Naive B cell (primary cell): ENCODE measurements at regions not wholly inside any gene's neighbourhood (a gene's known extent, or its start where the extent isn't known, plus 50 kb on each side); places are given as distances from the start of the nearest gene placed in this dataset.

ENCODE experiments used
- ATAC-seq, 2 donors: fragments of 150-1000 bp; cut with Tn5 transposase; 2 replicates each; pipeline ENCODE4 v1.10.0; 2021; ENCODE audit warnings: low read depth in 2 of 2, mild to moderate bottlenecking in 2 of 2, moderate library complexity in 2 of 2
- DNase-seq: peaks from one replicate; pipeline ENCODE4 v3.0.0; 2022
- H3K27ac Mint-ChIP-seq, 6 donors: one replicate each; pipeline ENCODE4 v1.8.0; 2020 to 2022; ENCODE audit warnings: mild to moderate bottlenecking in 6 of 6, mixed read lengths in 6 of 6, moderate library complexity in 5 of 6, inconsistent platforms in 2 of 6
- H3K27me3 Mint-ChIP-seq, 3 donors: one replicate each; pipeline ENCODE4 v1.8.0; 2021 to 2022; ENCODE audit warnings: mixed read lengths in 3 of 3, mild to moderate bottlenecking in 1 of 3
- H3K36me3 Mint-ChIP-seq, 2 donors: one replicate each; pipeline ENCODE4 v1.8.0; 2020 to 2022; ENCODE audit warnings: mixed read lengths in 2 of 2, inconsistent platforms in 1 of 2, mild to moderate bottlenecking in 1 of 2
- H3K4me1 Mint-ChIP-seq, 3 donors: one replicate each; pipeline ENCODE4 v1.8.0; 2020 to 2022; ENCODE audit warnings: mixed read lengths in 3 of 3, inconsistent platforms in 1 of 3, mild to moderate bottlenecking in 1 of 3, moderate library complexity in 1 of 3
- H3K4me3 Mint-ChIP-seq, 8 donors: one replicate each; pipeline ENCODE4 v1.8.0; 2020 to 2022; ENCODE audit warnings: mild to moderate bottlenecking in 8 of 8, mixed read lengths in 8 of 8, moderate library complexity in 8 of 8, inconsistent platforms in 2 of 8
- H3K9me3 Mint-ChIP-seq, 7 donors: one replicate each; pipeline ENCODE4 v1.8.0; 2020 to 2022; ENCODE audit warnings: mixed read lengths in 7 of 7, mild to moderate bottlenecking in 5 of 7, inconsistent platforms in 2 of 7, moderate library complexity in 1 of 7

- no peak for DNase-seq
- H3K4me1 Mint-ChIP-seq = peaks cover 14 to 39% (median 19%) of the 10 kb centered on the region in 3 donors
- no peak for ATAC-seq
- H3K27ac Mint-ChIP-seq = peak overlapping the region in 1 of 6 donors; percentile 6
- H3K27me3 Mint-ChIP-seq = peaks cover 0 to 28% (median 4%) of the 10 kb centered on the region in 3 donors
- H3K9me3 Mint-ChIP-seq = no peaks in the 10 kb centered on the region
- peak overlapping the region in 3 of 8 donors; percentile 33 to 55 (median 41) for H3K4me3 Mint-ChIP-seq
- no peaks in the 10 kb centered on the region for H3K36me3 Mint-ChIP-seq
Observed at GRCh38 chr6:44627091-44627882, 239.8 kb downstream of the CDC5L start.

DNA sequence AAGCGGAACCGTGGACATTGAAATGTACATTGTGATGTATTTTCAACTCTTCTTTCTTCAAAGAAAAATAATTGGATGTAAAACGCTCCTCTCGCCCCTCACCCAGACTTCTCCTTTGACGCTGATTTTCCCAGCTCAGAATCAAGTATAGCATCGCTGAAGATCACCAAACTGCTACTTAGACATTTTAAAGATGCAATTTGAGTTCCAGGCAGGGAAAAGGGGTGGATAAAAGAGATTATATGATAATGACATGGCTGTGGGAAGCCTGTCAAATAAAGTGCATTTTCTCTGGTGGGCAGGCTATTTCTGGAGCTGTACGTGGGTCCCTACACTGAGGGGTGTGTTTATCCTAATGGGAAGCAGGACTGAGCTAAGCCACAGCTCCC lies 240.4 kb downstream of the CDC5L start:
- Mint-ChIP-seq H3K36me3 (no peaks in the 10 kb centered on the region), H3K4me1 (peaks cover 14 to 34% (median 17%) of the 10 kb centered on the region in 3 donors), H3K4me3 (no peak overlapping the region), H3K27me3 (peaks cover 3 to 28% (median 4%) of the 10 kb centered on the region in 3 donors), H3K27ac (no peak overlapping the region), H3K9me3 (no peaks in the 10 kb centered on the region)
- ATAC-seq (no peak), DNase-seq (no peak)

- no peak for DNase-seq
- Mint-ChIP-seq H3K27ac (peak overlapping the region in 1 of 6 donors; percentile 6), H3K4me1 (peaks cover 12 to 30% (median 14%) of the 10 kb centered on the region in 3 donors), H3K9me3 (no peaks in the 10 kb centered on the region), H3K4me3 (no peak overlapping the region), H3K36me3 (no peaks in the 10 kb centered on the region), H3K27me3 (peaks cover 4 to 28% (median 4%) of the 10 kb centered on the region in 3 donors)
- no peak for ATAC-seq
Observed at GRCh38 chr6:44628347-44628746, 240.8 kb downstream of the CDC5L start.

GRCh38 chr6:44629636-44630035 lies 242.1 kb downstream of the CDC5L start:
- DNase-seq (no peak), ATAC-seq (no peak)
- Mint-ChIP-seq H3K27ac (no peak overlapping the region), H3K9me3 (no peaks in the 10 kb centered on the region), H3K4me3 (no peak overlapping the region), H3K27me3 (peaks cover 4 to 36% (median 4%) of the 10 kb centered on the region in 3 donors), H3K4me1 (peaks cover 6 to 21% (median 8%) of the 10 kb centered on the region in 3 donors), H3K36me3 (no peaks in the 10 kb centered on the region)

DNA sequence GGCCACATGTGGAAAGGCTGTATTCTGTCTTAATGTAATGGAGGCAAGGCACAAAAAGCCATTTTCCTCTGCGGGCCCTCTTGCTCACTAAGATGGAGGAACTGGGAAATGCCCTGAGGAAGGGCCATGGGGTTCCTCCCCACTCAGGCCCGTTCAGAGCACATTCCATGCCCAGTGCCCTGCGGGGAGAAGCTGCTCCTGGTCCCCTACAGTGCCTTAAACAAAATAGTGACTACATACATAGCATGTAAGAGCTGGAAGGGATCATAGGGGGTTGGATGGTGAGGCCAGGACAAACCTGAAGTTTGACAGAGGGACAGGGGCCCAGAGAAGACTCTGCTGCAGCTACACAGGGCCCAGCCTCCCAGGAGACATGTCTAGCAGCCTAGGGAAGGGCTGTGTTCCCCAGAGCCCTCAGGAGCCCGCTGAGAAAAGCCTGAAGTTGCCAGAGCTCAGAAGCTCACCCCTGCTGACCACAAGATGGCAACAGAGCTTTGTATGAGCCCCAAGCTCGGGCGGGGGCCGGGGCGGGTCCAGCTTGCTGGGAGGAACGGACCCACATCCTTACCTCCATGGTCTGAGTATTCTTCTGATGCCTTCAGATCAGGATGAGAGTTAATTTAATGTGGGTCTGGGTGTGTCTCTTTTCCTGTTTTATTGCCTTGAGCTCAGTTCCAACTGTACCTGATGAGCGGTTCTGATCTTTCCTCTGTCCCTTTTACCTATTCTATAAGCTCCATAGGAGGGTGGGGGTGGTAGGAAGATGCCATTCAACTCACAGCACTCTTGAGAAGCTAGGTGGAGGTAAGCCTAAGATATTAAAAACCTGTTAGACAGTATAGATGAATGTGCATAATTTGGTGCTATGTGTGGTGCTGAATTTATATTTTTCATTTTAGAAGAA lies 242.9 kb downstream of the CDC5L start:
- peaks cover 4 to 36% (median 5%) of the 10 kb centered on the region in 3 donors for H3K27me3 Mint-ChIP-seq
- no peaks in the 10 kb centered on the region for H3K36me3 Mint-ChIP-seq
- ATAC-seq (no peak), DNase-seq (no peak)
- H3K4me1 Mint-ChIP-seq = peaks cover 6 to 21% (median 8%) of the 10 kb centered on the region in 3 donors
- no peak overlapping the region for H3K27ac Mint-ChIP-seq
- no peak overlapping the region for H3K4me3 Mint-ChIP-seq
- no peaks in the 10 kb centered on the region for H3K9me3 Mint-ChIP-seq

- Mint-ChIP-seq H3K4me3 (no peak overlapping the region), H3K36me3 (no peaks in the 10 kb centered on the region), H3K27me3 (peaks cover 4 to 49% (median 14%) of the 10 kb centered on the region in 3 donors), H3K4me1 (peaks cover 5 to 11% (median 8%) of the 10 kb centered on the region in 3 donors), H3K27ac (no peak overlapping the region), H3K9me3 (peaks cover 0 to 2% (median 0%) of the 10 kb centered on the region in 7 donors)
- ATAC-seq (no peak), DNase-seq (no peak)
Observed at GRCh38 chr6:44631968-44632367, 244.5 kb downstream of the CDC5L start.

DNA sequence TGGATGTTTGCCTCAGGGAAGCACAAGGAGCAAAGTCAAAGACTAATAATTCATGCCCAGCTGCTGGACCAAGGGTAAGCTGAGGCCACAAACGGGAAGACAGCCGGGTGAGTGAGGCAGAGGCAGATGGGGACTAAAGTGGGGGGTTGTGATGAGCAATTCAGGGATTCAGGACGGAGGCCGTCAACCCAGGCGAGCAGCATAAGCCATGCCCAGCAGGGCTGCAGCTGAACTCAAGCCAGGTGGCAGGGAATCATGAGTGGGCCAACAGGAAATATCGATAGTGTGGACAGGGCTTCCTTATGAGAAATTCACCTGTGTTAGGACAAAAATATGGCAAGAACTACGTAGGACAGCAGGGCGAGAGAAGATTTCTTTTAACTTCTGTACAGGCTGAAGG lies 246.8 kb downstream of the CDC5L start:
- ATAC-seq (no peak), DNase-seq (no peak)
- Mint-ChIP-seq H3K4me3 (no peak overlapping the region), H3K27ac (no peak overlapping the region), H3K9me3 (peaks cover 0 to 11% (median 6%) of the 10 kb centered on the region in 7 donors), H3K27me3 (peaks cover 4 to 46% (median 14%) of the 10 kb centered on the region in 3 donors), H3K36me3 (no peaks in the 10 kb centered on the region), H3K4me1 (no peaks in the 10 kb centered on the region)

DNA sequence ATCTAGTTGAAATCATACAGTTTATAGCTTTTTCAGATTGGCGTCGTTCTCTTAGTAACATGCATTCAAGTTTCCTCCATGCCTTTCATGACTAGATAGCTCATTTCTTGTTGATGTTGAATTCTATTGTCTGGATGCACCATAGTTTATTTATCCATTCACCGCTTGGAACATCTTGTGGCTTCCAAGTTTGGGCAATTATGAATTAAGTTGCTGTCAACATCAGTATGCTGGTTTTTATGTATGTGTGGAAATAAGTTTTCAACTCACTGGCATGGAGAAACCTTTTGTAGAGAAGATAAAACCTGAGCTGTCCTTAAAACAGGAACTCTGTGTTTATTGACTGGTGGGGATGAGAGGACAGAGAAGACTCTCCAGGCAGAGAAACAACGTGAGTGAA lies 248.0 kb downstream of the CDC5L start:
- Mint-ChIP-seq H3K27ac (peak overlapping the region in 1 of 6 donors; percentile 3), H3K27me3 (peaks cover 0 to 35% (median 14%) of the 10 kb centered on the region in 3 donors), H3K36me3 (no peaks in the 10 kb centered on the region), H3K9me3 (peaks cover 0 to 11% (median 7%) of the 10 kb centered on the region in 7 donors), H3K4me1 (no peaks in the 10 kb centered on the region), H3K4me3 (no peak overlapping the region)
- DNase-seq (no peak), ATAC-seq (no peak)

DNA sequence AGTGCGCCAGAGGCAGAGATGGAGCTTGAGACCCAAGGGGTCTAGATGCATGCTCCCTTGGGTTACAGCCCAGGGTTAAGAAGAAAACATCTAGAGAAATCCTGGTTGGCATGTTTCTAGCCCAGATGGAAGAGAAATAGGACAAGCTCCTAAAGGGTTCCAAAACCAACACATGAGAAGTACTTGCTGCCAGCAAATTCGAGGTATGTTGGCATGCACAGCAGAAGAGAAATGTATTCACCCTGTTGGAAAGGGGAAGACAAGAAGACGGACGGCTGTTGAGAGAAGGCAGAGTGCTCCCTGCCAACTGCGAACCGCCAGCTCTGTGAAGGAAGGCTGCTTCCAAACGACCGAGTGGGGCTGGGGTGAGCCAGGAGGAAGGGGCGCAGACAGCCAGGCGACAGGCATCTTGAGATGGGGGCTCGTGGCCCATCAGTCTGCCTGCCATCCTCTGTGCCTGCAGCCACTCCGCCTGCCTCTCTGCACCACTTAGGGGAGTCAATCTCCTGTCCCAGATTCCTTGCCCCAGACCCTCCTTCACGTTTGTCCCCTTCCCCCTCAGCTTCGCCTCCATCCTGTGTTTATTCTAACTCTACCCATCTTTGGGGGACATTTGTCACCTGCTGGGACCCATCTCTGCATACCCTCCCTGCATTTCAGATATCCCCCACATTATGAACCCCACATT lies 249.2 kb downstream of the CDC5L start:
- Mint-ChIP-seq H3K4me1 (no peaks in the 10 kb centered on the region), H3K36me3 (no peaks in the 10 kb centered on the region), H3K9me3 (peaks cover 0 to 11% (median 7%) of the 10 kb centered on the region in 7 donors), H3K4me3 (no peak overlapping the region), H3K27me3 (peaks cover 0 to 24% (median 14%) of the 10 kb centered on the region in 3 donors), H3K27ac (no peak overlapping the region)
- ATAC-seq (no peak), DNase-seq (no peak)

GRCh38 chr6:44641344-44642031 lies 254.0 kb downstream of the CDC5L start:
- DNase-seq (no peak), ATAC-seq (no peak)
- Mint-ChIP-seq H3K27ac (no peak overlapping the region), H3K4me1 (no peaks in the 10 kb centered on the region), H3K9me3 (peaks cover 0 to 11% (median 4%) of the 10 kb centered on the region in 7 donors), H3K27me3 (peaks cover 0 to 8% (median 1%) of the 10 kb centered on the region in 3 donors), H3K36me3 (no peaks in the 10 kb centered on the region), H3K4me3 (no peak overlapping the region)

DNA sequence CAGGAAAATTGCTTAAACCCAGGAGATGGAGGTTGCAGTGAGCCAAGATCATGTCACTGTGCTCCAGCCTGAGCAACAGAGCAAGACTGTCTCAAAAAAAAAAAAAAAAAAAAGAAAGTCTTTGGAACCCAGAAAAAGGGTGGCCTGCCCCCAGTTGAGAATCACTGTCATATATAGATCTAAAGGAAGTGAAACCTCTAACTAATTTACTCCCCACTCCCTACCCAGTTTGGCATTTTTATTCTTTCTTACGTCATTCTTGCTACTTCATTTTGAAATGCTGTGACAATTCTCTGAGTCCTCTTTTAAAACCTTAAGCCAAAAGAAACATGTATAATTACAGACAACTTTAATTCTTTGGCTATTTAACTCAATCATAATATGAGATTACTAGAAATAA lies 254.8 kb downstream of the CDC5L start:
- H3K27me3 Mint-ChIP-seq = no peaks in the 10 kb centered on the region
- DNase-seq = no peak
- no peak for ATAC-seq
- H3K27ac Mint-ChIP-seq = peak overlapping the region in 1 of 6 donors; percentile 6
- no peaks in the 10 kb centered on the region for H3K36me3 Mint-ChIP-seq
- peaks cover 0 to 11% (median 4%) of the 10 kb centered on the region in 7 donors for H3K9me3 Mint-ChIP-seq
- H3K4me3 Mint-ChIP-seq = no peak overlapping the region
- no peaks in the 10 kb centered on the region for H3K4me1 Mint-ChIP-seq

DNA sequence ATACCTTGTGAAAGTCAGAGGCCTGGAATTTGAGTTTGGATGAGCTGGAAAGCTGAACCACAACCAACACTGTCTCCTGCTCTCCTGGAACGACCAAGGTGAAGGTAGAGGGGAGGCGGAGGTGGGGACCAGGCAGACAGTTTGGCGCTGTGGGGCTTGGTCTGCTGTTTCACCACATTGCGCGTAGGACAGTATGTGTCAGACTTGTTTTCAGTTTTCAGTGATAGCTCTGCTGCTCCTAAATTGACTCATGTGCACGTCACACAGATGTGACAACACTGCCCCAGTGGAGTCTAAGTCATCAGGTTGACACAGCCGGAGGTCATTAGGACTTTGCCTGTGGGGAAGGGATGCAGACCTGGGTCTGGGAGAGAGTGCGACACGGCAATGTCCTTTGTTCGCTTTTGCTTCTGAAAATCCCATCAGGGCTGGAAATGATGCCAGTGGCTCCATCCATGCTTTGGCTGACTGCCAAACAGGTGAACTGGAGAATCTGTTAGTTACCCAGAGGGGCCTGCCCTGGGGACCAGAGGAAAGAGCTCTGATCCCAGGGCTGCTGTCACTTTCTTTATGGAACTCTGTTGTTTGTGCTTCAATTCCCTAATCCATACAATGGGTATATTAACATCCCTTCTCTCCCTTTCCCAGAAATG lies 255.5 kb downstream of the CDC5L start:
- no peak for ATAC-seq
- Mint-ChIP-seq H3K4me1 (no peaks in the 10 kb centered on the region), H3K9me3 (peaks cover 0 to 6% (median 1%) of the 10 kb centered on the region in 7 donors), H3K36me3 (peaks cover 0 to under 1% of the 10 kb centered on the region in 2 donors), H3K27ac (peak overlapping the region in 1 of 6 donors; percentile 55), H3K27me3 (no peaks in the 10 kb centered on the region), H3K4me3 (no peak overlapping the region)
- DNase-seq = no peak
